K562 (cell line): ENCODE measurements at regions not wholly inside any gene's neighbourhood (a gene's known extent, or its start where the extent isn't known, plus 50 kb on each side); places are given as distances from the start of the nearest gene placed in this dataset.

Experiments
- ATAC-seq: fragments of 200-7000 bp; cut with Tn5 transposase; 3 replicates; pipeline ENCODE4 v1.9.1; 2020; ENCODE audit warnings: moderate library complexity
- BruUV-seq: library from RNA; stranded (reverse); fragments of 400-500 nt; replicated peaks from 2 replicates; lab custom pipeline; 2021; lab: Mats Ljungman, UMichigan
- CTCF ChIA-PET: fragments of 300-600 bp; formaldehyde crosslinking; extraction: SDS; loops from one replicate; lab custom pipeline; 2021; ENCODE audit warnings: low intra/inter-chr PET ratio; lab: Yijun Ruan, JAX
- POLR2A ChIA-PET: fragments of 300-600, 350-650 bp; sonication (Branson Sonifier 250); formaldehyde crosslinking; extraction: SDS; loops from one replicate; lab custom pipeline; 2021; ENCODE audit warnings: antibody characterized with exemption, inconsistent platforms; lab: Yijun Ruan, JAX
- DNase-seq, 4 experiments: peaks; one replicate each; pipeline versions ENCODE4 v3.0.0 to v3.0.0-alpha.2; 2011 to 2018; ENCODE audit warnings: low spot score in 3 of 4, mixed read lengths in 3 of 4; ENCODE audit errors: extremely low read depth in 1 of 4
- FAIRE-seq: peaks from 2 replicates; lab custom pipeline; 2011; peaks lifted over from hg19 to GRCh38; lab: Jason Lieb, UNC
- H2AFZ ChIP-seq: 2 replicates; pipeline ENCODE4 v1.6.0; 2011; ENCODE audit warnings: low read depth, low read length, control low read depth, inconsistent platforms
- H3K27ac ChIP-seq: fragments of 200-600 bp; 3 replicates; pipeline ENCODE4 v1.8.0; 2011; ENCODE audit warnings: low read depth, mild to moderate bottlenecking, control low read depth, inconsistent platforms, low read length, moderate library complexity, mixed read lengths; ENCODE audit errors: extremely low read depth
- H3K27me3 ChIP-seq, 2 experiments: fragments of 300-600 bp in 1 of 2; 2 replicates in 1 of 2; 3 replicates in 1 of 2; pipeline versions ENCODE4 v1.6.0 to v1.8.0; 2011; ENCODE audit warnings: inconsistent platforms in 2 of 2, low read length in 2 of 2, mild to moderate bottlenecking in 1 of 2, mixed read lengths in 1 of 2, moderate library complexity in 1 of 2; ENCODE audit not compliant: control insufficient read depth in 2 of 2, insufficient read depth in 2 of 2
- H3K36me3 ChIP-seq: fragments of 300-600 bp; 3 replicates; pipeline ENCODE4 v1.8.0; 2011; ENCODE audit warnings: mild to moderate bottlenecking, low read length, inconsistent platforms; ENCODE audit not compliant: control insufficient read depth, insufficient read depth
- H3K4me1 ChIP-seq, 2 experiments: fragments of 200-600 bp in 1 of 2; replicated peaks in 1 of 2; 2 replicates in 1 of 2; 3 replicates in 1 of 2; pipeline versions ENCODE4 v1.5.1 to v1.8.0; 2011; ENCODE audit warnings: inconsistent platforms in 2 of 2, low read length in 2 of 2, mild to moderate bottlenecking in 1 of 2, mixed read lengths in 1 of 2, moderate library complexity in 1 of 2; ENCODE audit not compliant: control insufficient read depth in 2 of 2, insufficient read depth in 2 of 2
- H3K4me2 ChIP-seq: 2 replicates; pipeline ENCODE4 v1.6.1; 2011; ENCODE audit warnings: low read length, control low read depth, inconsistent platforms, mixed read lengths; ENCODE audit not compliant: insufficient read depth
- H3K4me3 ChIP-seq: fragments of 200-600 bp; sonication (generic), shearing (Covaris generic); 2 replicates; pipeline ENCODE4 v1.5.1; 2016; ENCODE audit warnings: control low read depth, inconsistent platforms
- H3K79me2 ChIP-seq: fragments of 200-600 bp; 3 replicates; pipeline ENCODE4 v1.8.0; 2011; ENCODE audit warnings: low read length, inconsistent platforms; ENCODE audit not compliant: control insufficient read depth, insufficient read depth
- H3K9ac ChIP-seq, 2 experiments: 2 replicates each; pipeline versions ENCODE4 v1.6.0 to v1.6.1; 2011; ENCODE audit warnings: low read depth in 2 of 2, low read length in 2 of 2, control low read depth in 1 of 2, inconsistent platforms in 1 of 2, mild to moderate bottlenecking in 1 of 2, mixed read lengths in 1 of 2; ENCODE audit not compliant: insufficient read depth in 1 of 2
- H3K9me1 ChIP-seq: one replicate; pipeline ENCODE4 v1.6.0; 2011; ENCODE audit warnings: inconsistent platforms, mild to moderate bottlenecking, low read length, moderate library complexity; ENCODE audit not compliant: control insufficient read depth, insufficient read depth
- H3K9me3 ChIP-seq: replicated peaks from 2 replicates; pipeline ENCODE4 v1.5.1; 2011; ENCODE audit warnings: low read depth, low read length, inconsistent platforms; ENCODE audit not compliant: control insufficient read depth, insufficient read depth
- H4K20me1 ChIP-seq: replicated peaks from 2 replicates; pipeline ENCODE4 v1.6.1; 2011; ENCODE audit warnings: low read length, inconsistent platforms, mixed read lengths; ENCODE audit not compliant: control insufficient read depth, insufficient read depth
- ARID4B ChIP-seq: sonication (generic); formaldehyde crosslinking; IDR thresholded peaks from 2 replicates; pipeline ENCODE4 v1.8.0; 2022; ENCODE audit warnings: mild to moderate bottlenecking, missing genetic modification reagents
- CC2D1A ChIP-seq: fragments of 450-650 bp; IDR thresholded peaks from 2 replicates; pipeline ENCODE4 v1.6.1; 2017; ENCODE audit warnings: mild to moderate bottlenecking
- DNMT1 ChIP-seq: fragments of 450-650 bp; IDR thresholded peaks from 2 replicates; pipeline ENCODE4 v1.6.1; 2016; ENCODE audit warnings: antibody characterized with exemption, mild to moderate bottlenecking
- ELK1 ChIP-seq: sonication (generic); formaldehyde crosslinking; IDR thresholded peaks from 2 replicates; pipeline ENCODE4 v1.8.1; 2022; ENCODE audit warnings: missing genetic modification reagents
- FOXA3 ChIP-seq, 2 experiments: fragments of 450-650 bp in 1 of 2; sonication (generic) in 1 of 2; formaldehyde crosslinking; IDR thresholded peaks in 1 of 2; conservative IDR thresholded peaks in 1 of 2; 2 replicates each; pipeline versions ENCODE4 v1.4.0 to v1.8.0; 2020 to 2022; ENCODE audit warnings: mild to moderate bottlenecking in 2 of 2, missing genetic modification reagents in 1 of 2
- MAFF ChIP-seq: IDR thresholded peaks from 2 replicates; pipeline ENCODE4 v1.6.1; 2012; ENCODE audit warnings: low read length, improper control_type of control experiment
- NCOA2 ChIP-seq, 2 experiments: fragments of 450-650 bp; IDR thresholded peaks; 2 replicates each; pipeline ENCODE4 v1.6.1; 2018; ENCODE audit warnings: mild to moderate bottlenecking in 2 of 2, moderate library complexity in 1 of 2; ENCODE audit not compliant: partially characterized antibody in 2 of 2
- NCOA4 ChIP-seq: fragments of 450-650 bp; IDR thresholded peaks from 2 replicates; pipeline ENCODE4 v1.6.1; 2018; ENCODE audit warnings: mild to moderate bottlenecking; ENCODE audit not compliant: partially characterized antibody
- NFE2 ChIP-seq: IDR thresholded peaks from 2 replicates; pipeline ENCODE4 v1.6.1; 2014; ENCODE audit warnings: antibody characterized with exemption, low read depth
- RBBP5 ChIP-seq: fragments of 200-600 bp; sonication (generic); IDR thresholded peaks from 2 replicates; pipeline ENCODE4 v1.6.1; 2012; ENCODE audit warnings: borderline replicate concordance, mild to moderate bottlenecking, low read length, control low read depth, inconsistent platforms; ENCODE audit not compliant: insufficient read depth, poor library complexity, severe bottlenecking
- SNRNP70 ChIP-seq: fragments of 200-400 bp; formaldehyde crosslinking; optimal IDR thresholded peaks from 2 replicates; pipeline ENCODE3; 2017; ENCODE audit warnings: low read depth, low read length
- STAT6 ChIP-seq: sonication (generic); formaldehyde crosslinking; IDR thresholded peaks from 2 replicates; pipeline ENCODE4 v1.8.1; 2023; ENCODE audit warnings: mild to moderate bottlenecking, missing genetic modification reagents
- ZBTB7A ChIP-seq: IDR thresholded peaks from 2 replicates; pipeline ENCODE4 v1.6.1; 2011; ENCODE audit warnings: low read depth, mild to moderate bottlenecking, low read length, moderate library complexity, borderline replicate concordance; ENCODE audit not compliant: control insufficient read depth
- ZFP1 ChIP-seq: fragments of 450-650 bp; formaldehyde crosslinking; IDR thresholded peaks from 2 replicates; pipeline ENCODE4 v1.4.0; 2020; ENCODE audit warnings: mild to moderate bottlenecking, mixed read lengths
- ZFX ChIP-seq: sonication (generic); formaldehyde crosslinking; IDR thresholded peaks from 2 replicates; pipeline ENCODE4 v1.8.0; 2022; ENCODE audit warnings: mild to moderate bottlenecking, missing genetic modification reagents, moderate library complexity
- ZNF354B ChIP-seq: fragments of 250-450 bp; sonication (Bioruptor Pico); IDR thresholded peaks from 2 replicates; pipeline ENCODE4 v1.4.0; 2020
- ZNF77 ChIP-seq: fragments of 250-450 bp; sonication (Bioruptor Pico); IDR thresholded peaks from 2 replicates; pipeline ENCODE4 v1.5.0; 2020
- WGBS: fragments of 100-300 bp; shearing (Covaris generic); methylation state at CpG from one replicate; pipeline ENCODE4 v1.1.6; 2016; ENCODE audit warnings: low coverage, mixed read lengths; ENCODE audit not compliant: insufficient coverage; ENCODE audit errors: missing lambda C conversion rate; 5-methylcytosine and 5-hydroxymethylcytosine counted together
- in situ Hi-C: fragments of 300-500 bp; cut with MboI; formaldehyde crosslinking; loops from 4 replicates; pipeline ENCODE4 v1.15.0; 2018; ENCODE audit warnings: inconsistent platforms, mixed read lengths
- intact Hi-C: fragments of 100-400 bp; cut with micrococcal nuclease; formaldehyde crosslinking; loops from 2 replicates; pipeline ENCODE4 v1.14.2; 2022

- no peaks in the 10 kb centered on the region for H3K9me3 ChIP-seq
- H3K4me2 ChIP-seq = no peak overlapping the region
- BruUV-seq = no TSS peak
- no peak overlapping the region for H3K9ac ChIP-seq
- CTCF ChIA-PET = no interaction called here
- H3K36me3 ChIP-seq = no peaks in the 10 kb centered on the region
- H3K4me1 ChIP-seq = no peaks in the 10 kb centered on the region
- WGBS = 0% methylated on average over 4 of the region's 4 CpGs
- POLR2A ChIA-PET = no interaction called here
- H3K27ac ChIP-seq = no peak overlapping the region
- H2AFZ ChIP-seq = no peak overlapping the region
- ATAC-seq (no peak), DNase-seq (no peak), FAIRE-seq (no peak)
- H4K20me1 ChIP-seq = no peaks in the 10 kb centered on the region
- intact Hi-C loops = no loop called here
- H3K27me3 ChIP-seq = no peaks in the 10 kb centered on the region
- in situ Hi-C loops = no loop called here
- H3K79me2 ChIP-seq = no peaks in the 10 kb centered on the region
- H3K9me1 ChIP-seq = no peaks in the 10 kb centered on the region
- no peak overlapping the region for H3K4me3 ChIP-seq
- TF ChIP-seq RBBP5 (no peak), MAFF (no peak), ARID4B (CRISPR knock-in tag) (no peak), ZNF77 (no peak), DNMT1 (no peak), NFE2 (no peak), NCOA2 (IDR thresholded peaks at IDR 0.05; ENCODE audit: partially characterized antibody in 2 of 2) (no peak), SNRNP70 (no peak), FOXA3 (CRISPR knock-in tag; conservative IDR thresholded peaks at IDR 0.05 in 1 of 2, IDR thresholded peaks at IDR 0.05 in 1 of 2) (no peak), NCOA4 (no peak), ZFX (CRISPR knock-in tag) (no peak), ELK1 (CRISPR knock-in tag) (no peak), ZFP1 (no peak), STAT6 (CRISPR knock-in tag) (no peak), ZNF354B (CRISPR knock-in tag) (no peak), ZBTB7A (no peak), CC2D1A (no peak)
Measured at GRCh38 chr14:83163016-83163415, 1629.4 kb upstream of the SEL1L start.
